ENCODE measurements at regions not wholly inside any gene's neighbourhood (a gene's known extent, or its start where the extent isn't known, plus 50 kb on each side); places are given as distances from the start of the nearest gene placed in this dataset.

GRCh38 chr7:20991544-20991943, 204.9 kb upstream of the SP8 start:
- no peaks in the 10 kb centered on the region for H4K20me1 ChIP-seq (ENCODE audit: insufficient read depth, low read length)
- H3K4me1 ChIP-seq (ENCODE audit: insufficient read depth, low read length), result no peaks in the 10 kb centered on the region
- DNase-seq (no peak), ATAC-seq (ENCODE audit: insufficient read depth, low read depth) (no peak)
- no peaks in the 10 kb centered on the region for H3K27me3 ChIP-seq (ENCODE audit: insufficient read depth, low read length, poor library complexity)
- H3K9me3 ChIP-seq (ENCODE audit: insufficient read depth, low read length, severe bottlenecking), result no peaks in the 10 kb centered on the region
- no peaks in the 10 kb centered on the region for H3K79me2 ChIP-seq (ENCODE audit: insufficient read depth, low read length)
- TF ChIP-seq EZH2 (IDR thresholded peaks at IDR 0.05; ENCODE audit: borderline replicate concordance, low read depth, low read length, severe bottlenecking) (no peak), CTCF (IDR thresholded peaks at IDR 0.05; ENCODE audit: borderline replicate concordance, extremely low read depth, low read length, poor library complexity, severe bottlenecking) (no peak)
- H3K36me3 ChIP-seq (ENCODE audit: insufficient read depth, low read length), result no peaks in the 10 kb centered on the region
- no peak overlapping the region for H3K9ac ChIP-seq (ENCODE audit: low read depth, low read length)
- no peak overlapping the region for H2AFZ ChIP-seq (ENCODE audit: low read depth, low read length)
- H3K27ac ChIP-seq (ENCODE audit: low read length), result no peak overlapping the region
- no peak overlapping the region for H3K4me2 ChIP-seq (ENCODE audit: insufficient read depth, low read length)
- H3K4me3 ChIP-seq (ENCODE audit: low read depth in 1 of 2, low read length in 2 of 2), result no peak overlapping the region

GRCh38 chr7:20993693-20994092, 207.0 kb upstream of the SP8 start:
- no peak overlapping the region for H3K4me2 ChIP-seq (ENCODE audit: insufficient read depth, low read length)
- ATAC-seq (ENCODE audit: insufficient read depth, low read depth), result no peak
- H2AFZ ChIP-seq (ENCODE audit: low read depth, low read length), result no peak overlapping the region

GRCh38 chr7:20998309-20998708, 211.6 kb upstream of the SP8 start:
- H3K27me3 ChIP-seq (ENCODE audit: insufficient read depth, low read length, poor library complexity), result no peaks in the 10 kb centered on the region
- no peak overlapping the region for H3K4me2 ChIP-seq (ENCODE audit: insufficient read depth, low read length)
- no peak for DNase-seq
- ATAC-seq (ENCODE audit: insufficient read depth, low read depth), result no peak
- H2AFZ ChIP-seq (ENCODE audit: low read depth, low read length), result no peak overlapping the region
- no peak for TF ChIP-seq CTCF (IDR thresholded peaks at IDR 0.05; ENCODE audit: borderline replicate concordance, extremely low read depth, low read length, poor library complexity, severe bottlenecking)
- TF ChIP-seq EZH2 (IDR thresholded peaks at IDR 0.05; ENCODE audit: borderline replicate concordance, low read depth, low read length, severe bottlenecking), result no peak
- no peak overlapping the region for H3K4me3 ChIP-seq (ENCODE audit: low read depth in 1 of 2, low read length in 2 of 2)
- H4K20me1 ChIP-seq (ENCODE audit: insufficient read depth, low read length), result no peaks in the 10 kb centered on the region
- H3K9ac ChIP-seq (ENCODE audit: low read depth, low read length), result no peak overlapping the region
- no peaks in the 10 kb centered on the region for H3K9me3 ChIP-seq (ENCODE audit: insufficient read depth, low read length, severe bottlenecking)
- no peaks in the 10 kb centered on the region for H3K4me1 ChIP-seq (ENCODE audit: insufficient read depth, low read length)
- H3K36me3 ChIP-seq (ENCODE audit: insufficient read depth, low read length), result no peaks in the 10 kb centered on the region
- no peaks in the 10 kb centered on the region for H3K79me2 ChIP-seq (ENCODE audit: insufficient read depth, low read length)
- no peak overlapping the region for H3K27ac ChIP-seq (ENCODE audit: low read length)

More at GRCh38 chr7:20993693-20994092, 207.0 kb upstream of the SP8 start:
- Histone ChIP-seq H3K9me3 (ENCODE audit: insufficient read depth, low read length, severe bottlenecking) (no peaks in the 10 kb centered on the region), H3K27ac (ENCODE audit: low read length) (no peak overlapping the region), H3K4me3 (ENCODE audit: low read depth in 1 of 2, low read length in 2 of 2) (no peak overlapping the region), H3K79me2 (ENCODE audit: insufficient read depth, low read length) (no peaks in the 10 kb centered on the region), H3K4me1 (ENCODE audit: insufficient read depth, low read length) (no peaks in the 10 kb centered on the region), H3K27me3 (ENCODE audit: insufficient read depth, low read length, poor library complexity) (no peaks in the 10 kb centered on the region), H3K9ac (ENCODE audit: low read depth, low read length) (no peak overlapping the region), H4K20me1 (ENCODE audit: insufficient read depth, low read length) (no peaks in the 10 kb centered on the region), H3K36me3 (ENCODE audit: insufficient read depth, low read length) (no peaks in the 10 kb centered on the region)
- DNase-seq, result no peak
- no peak for TF ChIP-seq EZH2 (IDR thresholded peaks at IDR 0.05; ENCODE audit: borderline replicate concordance, low read depth, low read length, severe bottlenecking)

- H3K27me3 ChIP-seq (ENCODE audit: insufficient read depth, low read length, poor library complexity), result no peaks in the 10 kb centered on the region
- H4K20me1 ChIP-seq (ENCODE audit: insufficient read depth, low read length), result no peaks in the 10 kb centered on the region
- H3K9ac ChIP-seq (ENCODE audit: low read depth, low read length), result no peak overlapping the region
- no peaks in the 10 kb centered on the region for H3K9me3 ChIP-seq (ENCODE audit: insufficient read depth, low read length, severe bottlenecking)
- H3K27ac ChIP-seq (ENCODE audit: low read length), result no peak overlapping the region
- ATAC-seq (ENCODE audit: insufficient read depth, low read depth), result no peak
- no peak overlapping the region for H2AFZ ChIP-seq (ENCODE audit: low read depth, low read length)
- no peaks in the 10 kb centered on the region for H3K4me1 ChIP-seq (ENCODE audit: insufficient read depth, low read length)
- DNase-seq, result no peak
- no peaks in the 10 kb centered on the region for H3K79me2 ChIP-seq (ENCODE audit: insufficient read depth, low read length)
- H3K4me2 ChIP-seq (ENCODE audit: insufficient read depth, low read length), result no peak overlapping the region
- TF ChIP-seq EZH2 (IDR thresholded peaks at IDR 0.05; ENCODE audit: borderline replicate concordance, low read depth, low read length, severe bottlenecking) (no peak), CTCF (IDR thresholded peaks at IDR 0.05; ENCODE audit: borderline replicate concordance, extremely low read depth, low read length, poor library complexity, severe bottlenecking) (no peak)
- no peak overlapping the region for H3K4me3 ChIP-seq (ENCODE audit: low read depth in 1 of 2, low read length in 2 of 2)
- H3K36me3 ChIP-seq (ENCODE audit: insufficient read depth, low read length), result no peaks in the 10 kb centered on the region
These were observed 224.5 kb upstream of the SP8 start for GRCh38 chr7:21011153-21011552.

All from DND-41 (cell line).